ENCODE measurements at regions not wholly inside any gene's neighbourhood (a gene's known extent, or its start where the extent isn't known, plus 50 kb on each side); places are given as distances from the start of the nearest gene placed in this dataset.

DNA sequence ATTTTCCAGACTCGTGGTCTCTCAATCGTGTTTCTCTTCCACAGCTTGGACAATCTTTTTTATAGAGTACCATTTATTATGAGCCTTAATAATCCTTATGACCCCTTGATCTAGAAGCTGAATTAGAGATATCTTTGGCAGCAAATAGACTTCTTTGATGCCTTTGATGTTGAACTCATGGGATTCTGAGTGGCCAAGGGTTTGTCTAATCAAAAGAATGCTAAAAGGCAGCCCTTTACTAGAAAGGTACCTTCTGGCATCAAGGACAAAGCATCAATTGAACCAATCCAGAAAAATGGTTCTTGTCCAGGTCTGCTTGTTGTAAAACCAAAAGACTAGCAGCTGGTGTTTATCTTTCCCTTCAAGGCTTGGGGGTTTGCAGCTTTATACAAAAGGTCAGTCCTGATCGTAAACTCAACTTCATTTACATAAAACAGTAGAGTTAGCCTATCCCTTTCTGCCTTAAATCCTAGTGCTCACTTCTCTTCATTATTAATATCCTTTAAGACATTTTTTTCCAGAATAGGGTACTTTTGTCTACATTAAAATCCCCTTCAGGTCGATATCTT is 411.3 kb downstream of the FAT4 start:
- TF ChIP-seq, protein P1, sequence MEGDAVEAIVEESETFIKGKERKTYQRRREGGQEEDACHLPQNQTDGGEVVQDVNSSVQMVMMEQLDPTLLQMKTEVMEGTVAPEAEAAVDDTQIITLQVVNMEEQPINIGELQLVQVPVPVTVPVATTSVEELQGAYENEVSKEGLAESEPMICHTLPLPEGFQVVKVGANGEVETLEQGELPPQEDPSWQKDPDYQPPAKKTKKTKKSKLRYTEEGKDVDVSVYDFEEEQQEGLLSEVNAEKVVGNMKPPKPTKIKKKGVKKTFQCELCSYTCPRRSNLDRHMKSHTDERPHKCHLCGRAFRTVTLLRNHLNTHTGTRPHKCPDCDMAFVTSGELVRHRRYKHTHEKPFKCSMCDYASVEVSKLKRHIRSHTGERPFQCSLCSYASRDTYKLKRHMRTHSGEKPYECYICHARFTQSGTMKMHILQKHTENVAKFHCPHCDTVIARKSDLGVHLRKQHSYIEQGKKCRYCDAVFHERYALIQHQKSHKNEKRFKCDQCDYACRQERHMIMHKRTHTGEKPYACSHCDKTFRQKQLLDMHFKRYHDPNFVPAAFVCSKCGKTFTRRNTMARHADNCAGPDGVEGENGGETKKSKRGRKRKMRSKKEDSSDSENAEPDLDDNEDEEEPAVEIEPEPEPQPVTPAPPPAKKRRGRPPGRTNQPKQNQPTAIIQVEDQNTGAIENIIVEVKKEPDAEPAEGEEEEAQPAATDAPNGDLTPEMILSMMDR (IDR thresholded peaks at IDR 0.05 in 4 of 5, conservative IDR thresholded peaks at IDR 0.05 in 1 of 5), result no peak
- no peak for TF ChIP-seq POLR2A (IDR thresholded peaks at IDR 0.05)
